ENCODE measurements at regions not wholly inside any gene's neighbourhood (a gene's known extent, or its start where the extent isn't known, plus 50 kb on each side); places are given as distances from the start of the nearest gene placed in this dataset.

- TF ChIP-seq CTCF (IDR thresholded peaks at IDR 0.05): no peak
- no peak for TF ChIP-seq POLR2A (IDR thresholded peaks at IDR 0.05)
Observed at GRCh38 chr11:121931748-121932352, 184.2 kb downstream of the BLID start.

Measured in Peyer's patch (tissue), 4 donors.